NOMO-1 treated with DMSO at 0.1 percent for 48 hours (cell line): ENCODE measurements at regions not wholly inside any gene's neighbourhood (a gene's known extent, or its start where the extent isn't known, plus 50 kb on each side); places are given as distances from the start of the nearest gene placed in this dataset.
A peak's percentile ranks its signal among the peaks of the same experiment; 100 is the strongest.

Experiments used
- DNase-seq: peaks from one replicate; lab custom pipeline; 2025; ENCODE audit not compliant: unreplicated experiment; lab: John Stamatoyannopoulos, UW

DNA sequence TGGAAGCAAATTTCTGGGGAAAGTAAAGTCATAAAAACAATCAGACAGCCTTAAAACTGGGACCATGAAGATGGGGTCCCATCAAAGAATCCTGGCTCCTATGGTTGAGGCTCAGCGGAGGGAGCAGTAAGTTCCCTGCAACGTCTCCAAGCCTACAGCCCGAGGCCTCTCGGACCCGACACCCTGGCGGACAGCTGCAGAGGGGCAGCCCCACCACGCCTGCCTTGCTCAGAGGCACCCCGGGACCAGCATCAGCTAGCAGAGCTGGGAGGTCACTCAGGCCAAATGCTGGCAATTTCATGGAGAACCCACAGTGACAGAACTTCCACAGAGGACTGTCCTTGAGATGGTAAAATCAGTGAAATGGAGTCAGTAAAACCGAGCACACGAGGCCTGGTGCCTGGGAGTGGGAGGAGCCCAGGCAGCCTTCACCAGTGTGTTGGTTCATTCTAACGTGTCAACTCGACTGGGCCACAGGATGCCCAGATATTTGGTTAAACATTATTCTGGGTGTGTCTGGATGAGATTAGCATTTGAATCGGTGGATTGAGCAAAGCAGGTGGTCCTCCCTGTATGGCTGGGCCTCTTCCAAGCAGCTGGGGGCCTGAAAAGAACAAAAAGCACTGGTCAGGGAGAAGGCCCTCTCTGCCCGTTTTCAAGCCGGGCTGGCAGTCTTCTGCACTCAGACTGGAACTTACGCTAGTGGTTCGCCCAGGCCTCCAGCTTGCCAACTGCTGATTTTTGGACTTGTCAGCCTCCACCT, 96.2 kb upstream of the INSIG1 start:
- DNase-seq: no peak

DNA sequence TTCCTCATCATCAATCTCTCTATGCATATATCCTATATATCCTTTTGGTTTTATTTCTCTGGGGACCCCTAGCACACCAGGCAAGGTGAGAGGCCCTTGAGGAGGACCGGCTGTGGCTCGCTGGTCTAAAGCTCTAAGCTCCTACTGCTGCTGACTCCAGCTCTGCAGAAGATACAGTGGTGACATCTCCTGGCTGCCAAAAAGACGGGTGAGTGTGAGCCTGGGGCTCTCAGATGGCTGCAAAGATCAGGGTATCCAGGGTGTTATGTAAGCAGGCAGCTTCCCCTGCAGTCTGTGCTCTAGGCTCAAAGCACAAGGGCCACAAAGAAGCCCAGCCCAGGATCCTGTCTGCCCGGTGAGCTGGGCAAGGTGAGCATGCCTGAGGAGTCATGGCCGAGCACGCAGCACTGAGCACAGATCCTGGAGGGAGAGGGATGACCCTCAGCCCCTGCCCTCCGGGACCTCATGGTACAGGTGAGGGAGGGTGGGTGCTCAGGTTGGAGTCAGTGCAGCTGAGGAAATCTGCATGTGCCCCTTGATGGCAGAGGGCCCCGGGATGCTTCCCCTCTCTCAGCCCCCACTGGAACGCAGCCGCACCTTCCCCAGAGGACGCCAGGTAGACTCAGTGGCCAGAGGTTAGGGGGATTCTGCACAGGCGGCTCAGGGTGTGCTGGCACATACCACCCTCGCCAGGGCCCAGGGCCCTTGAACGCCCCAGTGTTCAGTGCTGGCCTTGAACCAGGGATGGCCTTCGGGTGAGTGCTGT, 95.4 kb upstream of the INSIG1 start:
- DNase-seq: no peak

DNA sequence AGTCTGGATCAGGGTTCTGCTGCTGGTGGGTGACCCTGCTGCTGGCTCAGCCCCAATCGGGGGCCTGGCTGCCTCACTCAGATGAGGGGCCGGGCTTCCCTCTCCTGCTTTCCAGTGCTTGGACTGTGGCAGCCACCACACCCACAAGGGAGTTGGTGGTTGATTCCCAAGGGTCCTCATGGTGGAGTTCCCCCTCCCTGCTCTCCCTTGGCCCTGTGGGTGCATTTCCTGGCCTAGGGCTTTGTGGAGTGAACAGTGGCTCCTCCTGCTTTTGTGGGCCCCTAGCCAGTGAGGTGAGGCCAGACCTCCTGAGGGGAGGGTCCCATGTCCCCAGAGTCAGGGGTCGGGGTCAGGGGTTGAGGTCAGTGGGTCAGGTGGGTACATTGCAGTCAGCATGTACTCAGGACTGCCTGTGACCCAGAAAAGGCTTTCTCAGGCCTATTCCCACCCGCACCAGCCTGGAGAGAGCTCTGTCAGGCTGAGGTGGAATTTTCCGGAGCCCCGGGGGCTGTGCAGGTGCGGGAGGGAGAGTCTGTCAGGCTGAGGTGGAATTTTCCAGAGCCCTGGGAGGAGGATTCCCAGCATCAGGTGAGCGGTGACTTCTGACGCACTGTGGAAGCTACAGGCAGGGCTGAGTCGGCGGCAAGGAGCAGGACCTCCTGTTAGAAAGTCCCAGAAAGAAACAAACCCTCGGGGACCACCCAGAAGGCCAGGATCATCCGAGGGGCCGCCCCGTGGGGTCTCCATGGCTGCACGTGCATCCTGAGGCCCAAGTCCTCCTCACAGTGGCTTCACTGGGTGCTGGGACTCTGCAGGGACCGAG, 94.4 kb upstream of the INSIG1 start:
- no peak for DNase-seq

DNA sequence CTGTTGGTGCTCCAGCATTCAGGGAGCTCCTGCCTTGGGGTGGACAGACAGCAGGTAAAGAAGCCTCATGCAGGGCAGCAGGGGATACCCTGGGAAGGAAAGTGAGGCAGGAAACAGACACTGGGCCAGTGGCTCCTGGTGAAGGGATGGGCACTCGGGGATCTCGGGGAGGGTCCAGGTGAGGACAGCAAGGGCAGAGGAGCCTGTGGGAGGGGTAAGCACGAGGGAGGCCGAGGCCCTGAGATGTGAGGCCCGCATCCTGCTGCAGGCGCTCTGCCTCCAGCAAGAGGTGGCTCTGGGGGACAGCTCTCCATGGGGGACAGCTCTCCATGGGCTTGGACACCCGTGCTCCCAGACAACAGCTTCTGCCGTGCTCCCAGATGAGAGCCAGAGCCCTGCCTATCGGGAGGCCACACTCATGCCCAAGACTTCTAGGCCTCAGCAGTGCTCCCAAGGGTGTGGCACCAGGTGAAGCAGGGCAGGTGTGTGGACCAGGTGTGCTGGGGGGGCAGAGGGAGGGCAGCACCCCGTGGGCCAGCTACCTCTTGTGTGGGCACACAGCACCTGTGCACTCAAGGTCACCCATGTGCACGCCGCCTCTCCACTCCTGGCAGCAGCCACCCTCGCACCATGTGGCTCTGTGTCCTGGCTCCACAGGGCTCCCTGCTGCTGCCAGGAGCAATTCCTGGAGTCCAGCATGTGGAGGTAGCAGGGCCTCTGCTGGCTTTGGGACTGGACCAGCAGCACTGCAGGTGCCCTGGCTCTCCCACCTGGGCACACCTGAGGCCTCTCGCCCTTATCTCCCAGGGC, 93.6 kb upstream of the INSIG1 start:
- no peak for DNase-seq

DNA sequence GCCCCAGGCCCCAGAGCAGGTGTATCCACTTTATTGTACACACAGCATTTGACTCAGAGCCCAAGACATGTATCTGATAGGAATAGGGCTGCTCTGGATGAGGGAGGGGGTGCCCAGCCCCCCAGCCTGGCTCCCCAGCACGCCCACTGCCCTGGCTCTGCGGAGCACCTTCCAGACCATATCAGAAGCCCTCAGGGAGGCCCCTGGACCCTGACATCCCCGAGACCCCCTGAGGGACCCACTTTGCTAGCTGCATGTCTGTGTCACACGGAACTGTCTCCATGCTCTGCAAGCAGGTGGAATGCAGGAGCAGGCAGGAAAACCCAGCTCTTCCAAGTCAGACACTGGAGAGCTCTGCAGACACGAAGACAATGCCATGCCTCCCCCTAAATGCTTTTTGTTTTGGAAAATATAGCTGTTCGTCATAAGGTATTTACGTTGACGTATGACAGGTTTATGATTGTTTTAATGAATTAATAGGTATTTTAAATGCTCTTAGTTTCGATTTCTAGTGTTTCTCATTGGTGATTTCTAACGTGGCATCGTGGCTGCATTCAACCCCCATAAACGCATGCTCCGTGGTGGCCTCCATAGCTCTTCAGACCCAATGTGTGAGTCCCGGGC, 92.8 kb upstream of the INSIG1 start:
- no peak for DNase-seq

DNA sequence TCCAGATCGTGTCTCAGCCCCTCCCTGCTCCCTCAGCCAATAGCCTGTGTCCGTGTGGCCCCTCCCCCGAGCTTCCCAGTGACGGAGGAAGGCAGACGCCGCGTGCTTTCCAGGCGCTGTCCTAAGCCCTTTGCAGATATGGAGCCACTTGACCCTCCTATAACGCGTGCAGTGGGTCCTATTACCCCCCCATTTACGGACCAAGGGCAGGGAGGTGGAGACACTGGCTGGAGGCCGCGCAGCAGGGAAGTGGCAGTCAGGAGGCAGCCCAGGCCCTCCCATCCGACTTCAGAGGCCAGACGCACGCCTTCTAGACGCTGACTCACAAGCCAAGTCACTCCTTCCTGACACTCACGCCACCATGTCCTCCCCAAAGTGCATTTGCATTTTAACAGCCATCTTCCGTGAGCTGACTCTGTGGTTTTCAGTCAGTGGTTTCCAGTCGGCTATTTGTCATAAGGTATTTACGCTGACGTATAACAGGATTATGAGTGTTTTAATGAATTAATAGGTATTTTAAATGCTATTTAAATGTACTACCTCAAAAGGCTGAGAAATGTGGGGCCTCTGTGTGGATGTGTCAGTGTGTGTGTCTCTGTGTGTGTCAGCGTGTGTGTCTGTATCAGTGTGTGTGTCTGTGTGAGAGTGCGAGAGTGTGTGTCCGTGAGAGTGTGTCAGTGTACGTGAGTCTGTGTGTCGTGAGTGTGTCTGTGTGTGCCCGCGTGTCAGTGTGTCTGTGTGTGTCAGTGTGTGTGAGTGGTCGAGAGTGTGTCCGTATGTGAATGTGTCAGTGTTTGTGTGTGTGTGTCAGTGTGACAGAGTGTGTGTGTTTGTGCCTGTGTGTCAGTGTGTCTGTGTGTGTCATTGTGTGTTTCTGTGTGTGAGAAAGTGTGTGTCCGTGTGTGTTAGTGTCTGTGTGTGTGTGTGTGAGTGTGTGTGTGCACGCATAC, 92.0 kb upstream of the INSIG1 start:
- peak; percentile 93 for DNase-seq

DNA sequence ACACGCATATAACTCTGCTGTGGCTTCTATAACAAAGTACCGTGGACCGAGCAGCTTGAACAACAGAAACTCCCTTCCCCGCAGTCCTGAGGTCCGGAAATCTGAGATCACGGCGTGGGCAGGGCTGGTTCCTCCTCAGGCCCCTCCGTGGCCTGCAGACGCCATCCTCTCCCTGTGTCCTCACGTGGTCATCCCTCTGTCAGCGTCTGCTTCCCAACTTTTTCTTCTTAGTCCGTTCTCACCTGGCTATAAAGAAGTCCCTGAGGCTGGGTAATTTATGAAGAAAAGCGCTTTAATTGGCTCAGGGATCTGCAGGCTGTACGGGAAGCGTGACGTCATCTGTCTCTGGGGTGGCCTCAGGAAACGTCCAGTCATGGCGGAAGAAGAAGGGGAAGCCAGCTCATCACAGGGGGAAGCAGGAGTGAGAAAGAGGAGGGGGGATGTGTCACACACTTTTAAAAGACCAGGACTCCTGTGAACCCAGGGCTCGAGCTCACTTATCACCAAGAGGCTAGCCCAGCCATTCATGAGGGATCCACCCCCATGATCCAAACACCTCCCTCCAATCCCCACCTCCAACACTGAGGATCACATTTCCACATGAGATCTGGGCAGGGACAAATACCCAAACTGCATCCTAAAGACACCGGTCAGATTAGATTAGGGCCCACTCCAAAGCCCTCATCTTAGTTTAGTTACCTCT, 91.2 kb upstream of the INSIG1 start:
- peak; percentile 86 for DNase-seq

DNA sequence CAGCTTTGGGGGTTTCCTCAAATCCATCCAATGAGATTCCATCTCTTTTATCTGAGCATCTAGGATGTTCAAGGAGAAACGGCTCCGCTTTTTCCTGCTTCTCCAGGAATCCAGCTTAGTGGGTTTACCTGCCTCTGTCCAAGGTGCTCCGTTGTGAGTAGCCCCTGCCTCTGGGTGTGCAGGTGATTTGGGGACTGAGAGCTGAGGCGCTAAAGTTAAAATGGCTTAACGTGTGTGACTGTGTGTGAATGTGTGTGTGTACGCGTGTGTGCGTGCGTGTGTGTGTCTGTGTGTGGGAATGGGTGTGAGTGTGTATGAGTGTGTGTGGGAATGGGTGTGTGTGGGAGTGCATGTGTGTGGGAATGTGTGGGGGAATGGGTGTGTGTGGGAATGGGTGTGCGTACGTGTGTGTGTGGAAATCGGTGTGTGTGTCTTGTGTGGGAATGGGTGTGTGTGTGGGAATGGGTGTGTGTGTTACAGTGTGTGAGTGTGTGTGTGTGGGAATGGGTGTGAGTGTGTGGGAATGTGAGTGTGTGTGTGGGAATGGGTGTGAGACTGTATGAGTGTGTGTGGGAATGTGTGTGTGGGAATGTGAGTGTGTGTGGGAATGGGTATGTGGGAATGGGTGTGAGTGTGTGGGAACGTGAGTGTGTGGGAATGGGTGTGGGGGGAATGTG, 90.2 kb upstream of the INSIG1 start:
- DNase-seq: no peak

DNA sequence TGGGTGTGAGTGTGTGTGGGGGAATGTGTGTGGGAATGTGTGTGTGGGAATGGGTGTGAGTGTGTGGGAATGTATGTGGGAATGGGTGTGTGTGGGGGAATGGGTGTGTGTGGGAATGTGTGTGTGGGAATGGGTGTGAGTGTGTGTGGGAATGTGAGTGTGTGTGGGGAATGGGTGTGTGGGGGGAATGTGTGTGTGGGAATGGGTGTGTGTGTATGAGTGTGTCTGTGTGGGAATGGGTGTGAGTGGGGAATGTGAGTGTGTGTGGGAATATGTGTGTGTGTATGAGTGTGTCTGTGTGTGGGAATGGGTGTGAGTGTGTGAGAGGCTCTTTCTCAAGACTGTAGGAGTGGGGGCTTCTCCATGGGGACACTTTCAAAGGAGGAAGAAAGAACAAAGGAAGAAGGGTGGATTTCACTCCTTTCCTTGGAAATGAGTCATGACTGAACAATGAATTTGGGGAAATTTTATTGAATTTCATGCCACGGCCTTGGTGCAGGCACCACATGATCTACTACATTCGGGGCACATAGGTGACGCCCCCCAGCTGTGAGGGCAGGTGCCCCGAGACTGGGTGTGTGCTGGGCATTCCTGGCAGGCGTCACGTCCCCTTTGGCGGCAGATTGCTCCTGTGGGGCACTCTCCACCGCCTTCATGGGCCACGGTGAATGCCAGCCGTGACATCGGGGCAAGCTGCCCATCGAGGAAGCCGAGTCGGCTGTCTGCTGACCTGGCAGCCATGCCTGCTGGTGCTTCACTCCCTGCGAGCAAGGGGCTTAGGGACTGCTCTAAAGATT, 88.8 kb upstream of the INSIG1 start:
- no peak for DNase-seq

DNA sequence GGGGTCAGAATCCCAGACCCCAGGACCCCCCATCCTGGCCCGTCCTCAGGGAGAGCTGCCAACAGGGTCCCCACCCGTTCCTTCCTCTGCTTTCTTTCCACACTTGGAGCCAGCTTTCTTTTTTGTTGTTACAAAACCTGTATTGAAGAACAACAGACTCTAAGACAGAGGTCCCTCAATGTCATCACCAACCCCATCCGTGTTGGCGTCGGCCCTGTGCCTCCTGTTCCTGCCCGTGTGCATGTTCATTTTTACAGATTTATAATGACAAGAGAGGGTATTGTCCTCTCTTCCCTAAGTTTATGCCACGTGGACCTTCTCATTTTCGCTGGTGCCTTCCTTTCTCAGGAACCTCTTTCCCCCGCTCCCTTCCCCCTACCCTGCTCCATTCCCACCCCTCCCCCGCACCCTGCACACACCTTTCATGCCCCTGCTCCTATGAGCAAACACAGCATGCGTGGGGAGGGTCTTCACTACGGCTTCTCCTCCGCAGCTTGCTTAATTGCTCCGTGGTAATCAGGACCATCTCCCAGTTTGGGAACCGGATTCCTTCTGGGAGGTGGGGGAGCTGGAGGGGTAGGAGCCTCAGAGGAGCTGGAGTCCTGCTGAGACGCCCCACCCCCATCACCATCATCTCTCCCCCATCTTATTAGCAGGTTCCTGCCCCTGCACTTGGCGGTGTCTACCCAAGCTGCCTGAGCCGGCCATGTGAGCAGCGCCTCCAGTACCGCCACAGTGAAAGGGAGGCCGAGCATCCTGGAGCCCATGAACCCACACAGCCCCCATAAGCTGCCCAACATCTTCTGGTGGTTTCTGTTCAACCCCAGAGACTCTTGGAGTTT, 88.0 kb upstream of the INSIG1 start:
- DNase-seq: no peak

DNA sequence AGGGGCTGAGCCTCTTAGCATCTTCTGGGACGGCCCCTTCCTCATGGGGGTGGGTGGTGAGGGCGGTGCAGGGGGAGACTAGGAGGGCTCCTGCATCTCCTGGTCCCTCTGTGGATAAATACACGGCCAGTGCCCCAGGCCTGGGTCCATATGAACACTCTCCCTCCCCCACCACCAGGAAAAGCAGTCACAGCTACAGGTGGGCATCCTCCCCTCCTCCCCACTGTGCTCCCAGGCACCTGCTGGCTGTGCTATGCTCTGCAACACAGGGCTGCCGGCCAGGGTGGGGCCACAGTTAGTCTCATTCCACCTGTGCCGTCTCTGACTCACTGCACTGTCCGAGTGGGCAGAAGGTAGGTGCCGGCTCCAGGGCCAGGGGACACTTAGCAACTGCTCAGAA, 87.3 kb upstream of the INSIG1 start:
- DNase-seq: no peak

DNA sequence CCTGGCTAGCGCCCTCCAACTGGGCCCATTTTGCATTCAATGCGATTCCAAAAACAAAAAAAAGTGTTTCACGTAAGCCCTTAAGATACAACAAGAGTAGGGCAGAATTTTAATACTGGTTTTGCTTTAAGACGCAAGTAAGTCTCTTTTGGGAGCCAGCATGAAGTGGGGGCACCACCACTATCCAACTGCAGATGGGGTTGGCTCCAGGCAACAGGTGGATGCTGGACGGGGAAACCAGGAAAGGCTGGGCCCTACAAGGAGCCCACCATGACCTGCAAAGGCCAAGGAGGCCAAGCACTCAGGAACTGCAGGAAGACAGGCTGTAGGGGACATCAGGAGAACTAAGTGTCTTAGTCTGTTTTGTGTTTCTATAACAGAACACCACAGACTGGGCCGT, 86.5 kb upstream of the INSIG1 start:
- DNase-seq: no peak

DNA sequence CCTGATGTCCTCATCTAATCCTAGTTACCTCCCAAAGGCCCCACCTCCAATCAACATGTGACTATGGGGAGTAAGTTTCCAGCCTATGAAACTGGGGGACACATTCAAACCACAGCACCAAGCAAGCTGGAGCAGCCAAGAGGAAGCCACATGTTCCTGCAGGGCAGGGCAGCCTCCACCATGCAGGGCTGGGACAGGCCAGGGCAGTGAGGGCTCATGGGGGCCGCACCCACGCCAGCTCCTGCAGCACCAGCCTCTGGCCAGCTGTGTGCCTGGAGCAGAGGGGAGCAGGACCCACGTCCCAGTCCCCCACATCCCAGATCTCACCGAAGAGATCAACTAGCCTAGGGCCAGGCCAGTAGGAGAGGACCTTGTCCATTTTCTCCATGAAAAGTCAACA, 85.9 kb upstream of the INSIG1 start:
- no peak for DNase-seq

DNA sequence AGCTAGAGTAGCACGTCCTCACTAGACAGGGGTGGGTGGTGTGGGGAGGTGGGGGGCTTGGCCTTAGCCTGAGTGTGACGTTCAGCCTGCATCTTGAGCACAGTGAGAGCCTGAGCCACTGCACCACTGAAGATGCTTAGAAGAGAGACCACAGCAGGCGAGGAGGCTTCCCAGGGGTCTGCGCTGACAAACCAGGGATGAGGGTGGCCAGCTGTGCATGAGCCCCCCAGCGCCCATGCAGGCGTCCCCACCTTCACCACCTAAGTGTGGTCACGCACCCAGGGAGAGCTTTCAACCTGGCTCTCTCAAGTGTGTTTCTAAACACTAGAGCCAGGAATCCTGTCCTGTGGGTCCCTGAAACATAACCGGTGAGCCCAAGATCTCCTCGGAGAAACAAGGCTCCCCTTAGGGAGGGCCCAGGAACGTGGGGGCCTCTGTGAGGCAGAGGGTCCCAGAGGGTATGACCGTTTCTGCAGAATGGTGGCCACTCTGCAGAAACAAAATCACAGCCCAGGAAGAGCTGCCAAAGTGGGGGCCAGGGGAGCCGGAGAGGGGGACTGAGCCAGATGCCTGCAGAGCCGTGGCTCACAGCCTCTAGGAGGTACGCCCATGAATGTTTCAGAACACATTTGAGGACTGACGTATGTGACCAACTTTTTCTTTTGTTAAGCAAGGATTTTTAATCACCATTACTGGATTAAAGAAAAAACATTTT, 85.2 kb upstream of the INSIG1 start:
- no peak for DNase-seq

DNA sequence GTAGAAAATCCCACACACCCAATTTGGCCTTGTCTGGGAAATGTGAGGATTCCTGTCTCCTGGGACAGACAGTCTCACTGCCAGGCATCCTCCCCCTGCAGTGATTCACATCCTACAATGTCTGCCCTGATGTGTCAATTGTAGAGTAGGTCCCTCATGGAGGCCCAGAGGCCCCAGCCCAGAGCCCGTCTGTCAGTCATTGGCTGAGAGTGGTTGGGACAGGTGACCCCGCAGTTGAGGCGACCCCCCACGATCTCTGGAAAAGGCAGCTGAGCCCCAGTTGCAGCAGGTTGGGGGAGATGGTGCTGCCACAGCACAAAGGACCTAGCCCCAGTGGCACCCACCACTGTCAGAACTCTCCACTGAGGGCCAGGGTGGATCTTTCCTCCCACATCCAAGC, 84.3 kb upstream of the INSIG1 start:
- no peak for DNase-seq
